GM06990 (cell line): ENCODE measurements at regions not wholly inside any gene's neighbourhood (a gene's known extent, or its start where the extent isn't known, plus 50 kb on each side); places are given as distances from the start of the nearest gene placed in this dataset.

Experiments
- DNase-seq: peaks from one replicate; pipeline ENCODE4 v3.0.0-alpha.2; 2011; ENCODE audit not compliant: insufficient read length; ENCODE audit errors: extremely low read depth
- H3K27me3 ChIP-seq: replicated peaks from 2 replicates; pipeline ENCODE4 v1.6.0; 2011; ENCODE audit warnings: low read length; ENCODE audit not compliant: control insufficient read depth, insufficient read depth
- H3K36me3 ChIP-seq: 2 replicates; pipeline ENCODE4 v1.5.1; 2011; ENCODE audit warnings: low read length; ENCODE audit not compliant: control insufficient read depth, insufficient read depth
- H3K4me3 ChIP-seq: replicated peaks from 2 replicates; pipeline ENCODE4 v1.5.1; 2011; ENCODE audit warnings: low read depth, mild to moderate bottlenecking, control low read depth, low read length
- TF ChIP-seq, protein P1 (sequence below): IDR thresholded peaks from 2 replicates; pipeline ENCODE4 v1.5.1; 2011; ENCODE audit warnings: low read length, control low read depth, mild to moderate bottlenecking, inconsistent platforms; ENCODE audit not compliant: insufficient read depth, poor library complexity, severe bottlenecking

- Histone ChIP-seq H3K27me3 (no peaks in the 10 kb centered on the region; the same call in 1 of the 2 replicates), H3K4me3 (no peak overlapping the region), H3K36me3 (no peaks in the 10 kb centered on the region)
- TF ChIP-seq, protein P1, sequence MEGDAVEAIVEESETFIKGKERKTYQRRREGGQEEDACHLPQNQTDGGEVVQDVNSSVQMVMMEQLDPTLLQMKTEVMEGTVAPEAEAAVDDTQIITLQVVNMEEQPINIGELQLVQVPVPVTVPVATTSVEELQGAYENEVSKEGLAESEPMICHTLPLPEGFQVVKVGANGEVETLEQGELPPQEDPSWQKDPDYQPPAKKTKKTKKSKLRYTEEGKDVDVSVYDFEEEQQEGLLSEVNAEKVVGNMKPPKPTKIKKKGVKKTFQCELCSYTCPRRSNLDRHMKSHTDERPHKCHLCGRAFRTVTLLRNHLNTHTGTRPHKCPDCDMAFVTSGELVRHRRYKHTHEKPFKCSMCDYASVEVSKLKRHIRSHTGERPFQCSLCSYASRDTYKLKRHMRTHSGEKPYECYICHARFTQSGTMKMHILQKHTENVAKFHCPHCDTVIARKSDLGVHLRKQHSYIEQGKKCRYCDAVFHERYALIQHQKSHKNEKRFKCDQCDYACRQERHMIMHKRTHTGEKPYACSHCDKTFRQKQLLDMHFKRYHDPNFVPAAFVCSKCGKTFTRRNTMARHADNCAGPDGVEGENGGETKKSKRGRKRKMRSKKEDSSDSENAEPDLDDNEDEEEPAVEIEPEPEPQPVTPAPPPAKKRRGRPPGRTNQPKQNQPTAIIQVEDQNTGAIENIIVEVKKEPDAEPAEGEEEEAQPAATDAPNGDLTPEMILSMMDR, result no peak
- DNase-seq, result no peak
These were observed 126.5 kb upstream of the ITGA6 start for GRCh38 chr2:172300851-172301250.

GRCh38 chr2:172305066-172305465 lies 122.3 kb upstream of the ITGA6 start:
- TF ChIP-seq, protein P1, result no peak
- H3K36me3 ChIP-seq, result no peaks in the 10 kb centered on the region
- no peak for DNase-seq
- no peak overlapping the region for H3K4me3 ChIP-seq
- no peaks in the 10 kb centered on the region for H3K27me3 ChIP-seq

GRCh38 chr2:172307800-172308199 lies 119.6 kb upstream of the ITGA6 start:
- TF ChIP-seq, protein P1, result no peak
- H3K27me3 ChIP-seq, result no peaks in the 10 kb centered on the region
- no peak overlapping the region for H3K4me3 ChIP-seq
- H3K36me3 ChIP-seq, result no peaks in the 10 kb centered on the region
- no peak for DNase-seq

- TF ChIP-seq, protein P1, result no peak
- Histone ChIP-seq H3K4me3 (no peak overlapping the region), H3K27me3 (no peaks in the 10 kb centered on the region), H3K36me3 (no peaks in the 10 kb centered on the region)
- DNase-seq, result no peak
These were observed 119.0 kb upstream of the ITGA6 start for GRCh38 chr2:172308253-172308935.

DNA sequence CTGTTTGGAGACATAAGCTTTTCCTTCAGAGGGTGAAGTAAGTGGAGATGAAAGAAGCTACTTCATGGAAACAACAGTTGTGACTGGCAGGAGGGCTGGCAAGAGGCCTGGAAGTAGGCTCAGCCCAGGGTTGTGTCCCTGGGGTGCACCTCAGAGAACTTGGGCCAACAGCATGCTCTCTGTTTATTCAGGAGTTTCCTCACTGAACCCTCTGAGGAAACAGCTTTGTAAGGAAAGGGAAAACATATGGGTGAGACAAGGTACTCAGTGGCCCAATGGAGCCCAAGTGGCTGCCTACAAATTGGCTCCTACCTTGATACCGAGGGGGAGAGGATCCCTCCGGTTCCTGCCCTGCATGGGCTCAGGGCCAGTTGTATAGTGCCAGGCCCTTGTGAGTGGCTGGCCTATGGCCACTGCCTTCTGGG lies 115.5 kb upstream of the ITGA6 start:
- Histone ChIP-seq H3K4me3 (no peak overlapping the region), H3K36me3 (no peaks in the 10 kb centered on the region), H3K27me3 (no peaks in the 10 kb centered on the region)
- TF ChIP-seq, protein P1, result no peak
- DNase-seq, result no peak
